NCI-H524 (cell line): ENCODE measurements at regions not wholly inside any gene's neighbourhood (a gene's known extent, or its start where the extent isn't known, plus 50 kb on each side); places are given as distances from the start of the nearest gene placed in this dataset.
"Not testable (repeated sequence)": the region's sequence is repeated elsewhere in the genome, so short reads cannot be mapped to it uniquely, and the experiment has no call there.

Experiments
- DNase-seq, 2 experiments: peaks; one replicate each; lab custom pipeline; 2025; lab: John Stamatoyannopoulos, UW

DNA sequence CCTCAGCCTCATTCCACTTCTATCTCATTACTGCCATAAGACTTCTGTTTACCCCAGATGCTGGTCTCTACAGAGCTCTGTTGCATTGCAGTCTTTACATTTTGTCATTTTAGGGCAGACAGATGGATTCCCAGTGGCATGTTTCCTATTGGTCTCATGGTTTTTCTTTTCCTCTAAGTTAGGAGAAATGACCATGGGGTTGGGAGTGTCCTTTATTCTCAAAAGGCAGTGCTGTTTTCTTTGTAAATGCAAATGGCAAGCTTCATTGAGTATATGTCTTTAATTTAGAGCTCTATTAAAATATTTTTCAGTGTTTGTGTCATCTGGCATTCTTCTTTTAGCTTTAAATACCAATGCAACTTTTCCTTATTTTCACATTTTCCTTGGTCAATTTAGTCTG lies 57.0 kb downstream of the MSTN start:
- DNase-seq, result no peak

DNA sequence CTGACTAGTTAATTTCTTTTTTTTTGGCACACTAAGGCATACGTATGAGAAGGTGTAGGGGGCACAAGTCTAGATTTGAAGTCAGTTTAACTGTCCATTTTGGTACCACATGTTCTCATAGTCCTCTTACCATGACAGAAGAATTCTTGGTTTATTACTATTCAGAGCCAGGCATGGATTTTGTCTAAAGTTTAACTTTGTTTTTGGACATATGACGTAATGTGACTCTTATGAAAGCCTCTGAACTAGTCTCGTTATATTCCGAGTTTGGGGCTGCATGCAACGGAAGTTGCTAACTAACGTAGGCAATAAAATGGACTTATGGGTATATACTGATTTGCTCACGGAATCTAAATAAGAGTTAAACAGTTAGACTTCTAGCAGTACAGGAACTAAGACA lies 62.9 kb downstream of the MSTN start:
- no peak for DNase-seq

DNA sequence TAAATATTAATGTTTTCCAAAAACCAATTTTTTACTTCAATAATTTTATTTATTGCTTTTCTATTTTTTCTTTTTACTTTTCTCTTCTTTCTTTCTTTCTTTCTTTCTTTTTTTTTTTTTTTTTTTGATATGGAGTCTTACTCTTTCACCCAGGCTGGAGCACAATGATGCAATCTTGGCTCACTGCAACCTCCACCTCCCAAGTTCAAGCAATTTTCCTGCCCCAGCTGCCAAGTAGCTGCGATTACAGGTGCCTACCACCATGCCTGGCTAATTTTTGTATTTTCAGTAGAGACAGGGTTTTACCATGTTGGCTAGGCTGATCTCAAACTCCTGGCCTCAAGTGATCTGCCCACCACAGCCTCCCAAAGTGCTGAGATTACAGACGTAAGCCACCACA lies 63.9 kb downstream of the MSTN start:
- DNase-seq, result not testable (repeated sequence)

DNA sequence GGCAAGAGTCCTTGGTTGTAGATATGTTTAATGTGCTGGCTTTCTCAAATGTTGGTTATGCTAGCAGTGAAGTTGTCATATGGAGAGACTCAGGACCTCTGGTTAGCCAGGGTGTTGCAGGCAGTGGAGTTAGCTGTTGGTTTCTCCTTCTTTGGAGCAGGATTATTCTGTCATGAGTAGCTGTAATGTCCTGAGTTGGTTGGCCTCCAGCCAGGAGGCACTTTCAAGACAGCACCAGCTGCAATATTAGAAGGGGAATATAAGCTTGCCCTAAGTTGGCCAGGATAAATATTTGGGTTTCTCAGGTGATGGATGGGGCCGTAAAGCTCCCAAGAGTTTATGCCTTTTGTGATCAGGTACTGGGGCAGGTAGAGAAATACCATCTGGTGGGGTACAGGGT lies 65.5 kb downstream of the MSTN start:
- no peak for DNase-seq

DNA sequence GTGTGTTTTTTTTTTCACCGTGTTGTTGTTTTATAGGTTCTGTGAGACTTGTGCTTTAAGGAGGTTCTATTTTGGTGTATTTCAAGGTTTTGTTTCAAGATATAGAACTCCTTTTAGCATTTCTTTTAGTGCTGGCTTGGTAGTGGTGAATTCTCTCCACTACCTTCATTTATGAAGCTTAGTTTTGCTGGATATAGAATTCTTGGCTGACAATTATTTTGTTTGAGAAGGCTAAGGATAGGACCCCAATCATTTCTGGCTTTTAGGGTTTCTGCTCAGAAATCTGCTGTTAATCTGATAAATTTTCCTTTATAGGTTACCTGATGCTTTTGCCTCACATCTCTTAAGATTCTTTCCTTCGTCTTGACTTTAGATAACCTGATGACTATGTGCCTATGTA lies 66.8 kb downstream of the MSTN start:
- DNase-seq, result no peak

DNA sequence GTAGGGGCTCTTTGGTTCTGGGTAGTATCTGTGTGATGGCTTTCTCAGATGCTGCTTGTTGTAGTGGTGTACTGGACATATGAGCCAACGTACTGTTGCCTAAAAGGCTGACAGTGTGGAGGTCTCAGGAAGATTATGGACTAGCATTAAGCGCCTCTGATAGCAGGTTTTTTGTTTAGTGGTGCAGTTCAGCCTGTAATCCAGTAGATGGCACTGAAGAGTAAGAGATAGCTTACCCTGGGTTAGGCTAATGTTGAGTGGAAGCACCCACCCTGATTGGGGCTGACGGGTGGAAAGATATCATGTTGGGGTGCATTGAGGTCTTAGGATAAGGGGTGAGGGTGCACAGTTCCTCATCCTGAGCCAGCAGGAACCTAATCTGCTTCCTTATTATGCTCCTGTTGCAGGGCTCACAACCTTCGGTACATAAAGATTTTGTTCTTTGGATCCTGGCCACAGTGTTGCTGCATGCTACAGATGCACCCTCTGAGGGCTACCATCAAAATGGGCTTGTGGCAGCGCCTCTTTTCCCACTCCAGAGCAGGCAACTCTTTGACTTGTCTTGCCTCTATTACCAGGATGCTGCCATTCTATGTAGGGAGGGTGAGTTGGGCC lies 79.6 kb downstream of the MSTN start:
- DNase-seq, result peak in 1 of 2 experiments; percentile 17

DNA sequence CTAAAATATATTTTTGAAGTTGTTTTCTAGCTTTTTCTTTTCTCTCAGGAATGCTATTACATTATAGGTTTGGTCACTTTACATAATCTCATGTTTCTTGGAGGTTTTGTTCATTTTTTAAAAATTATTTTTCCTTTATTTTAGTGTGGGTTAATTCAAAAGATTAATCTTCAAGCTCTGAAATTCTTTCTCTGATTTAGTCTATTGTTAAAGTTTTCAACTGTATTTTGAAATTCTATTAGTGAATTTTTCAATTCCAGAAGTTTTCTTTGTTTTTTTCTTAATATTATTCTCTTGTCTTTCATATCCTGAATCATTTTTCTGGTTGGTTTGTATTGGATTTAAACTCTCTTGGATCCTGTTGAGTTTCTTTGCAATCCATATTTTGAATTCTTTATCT lies 80.4 kb downstream of the MSTN start:
- DNase-seq, result no peak

DNA sequence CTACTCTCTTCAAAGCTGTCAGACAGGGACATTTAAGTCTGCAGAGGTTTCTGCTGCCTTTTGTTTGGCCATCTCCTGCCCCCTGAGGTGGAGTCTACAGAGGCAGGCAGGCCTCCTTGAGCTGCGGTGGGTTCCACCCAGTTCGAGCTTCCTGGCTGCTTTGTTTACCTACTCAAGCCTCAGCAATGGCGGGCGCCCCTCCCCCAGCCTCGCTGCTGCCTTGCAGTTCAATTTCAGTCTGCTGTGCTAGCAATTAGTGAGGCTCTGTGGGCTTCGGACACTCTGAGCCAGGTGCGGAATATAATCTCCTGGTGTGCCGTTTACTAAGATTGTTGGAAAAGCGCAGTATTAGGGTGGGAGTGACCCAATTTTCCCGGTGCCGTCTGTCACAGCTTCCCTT lies 86.0 kb downstream of the MSTN start:
- DNase-seq, result not testable (repeated sequence)

DNA sequence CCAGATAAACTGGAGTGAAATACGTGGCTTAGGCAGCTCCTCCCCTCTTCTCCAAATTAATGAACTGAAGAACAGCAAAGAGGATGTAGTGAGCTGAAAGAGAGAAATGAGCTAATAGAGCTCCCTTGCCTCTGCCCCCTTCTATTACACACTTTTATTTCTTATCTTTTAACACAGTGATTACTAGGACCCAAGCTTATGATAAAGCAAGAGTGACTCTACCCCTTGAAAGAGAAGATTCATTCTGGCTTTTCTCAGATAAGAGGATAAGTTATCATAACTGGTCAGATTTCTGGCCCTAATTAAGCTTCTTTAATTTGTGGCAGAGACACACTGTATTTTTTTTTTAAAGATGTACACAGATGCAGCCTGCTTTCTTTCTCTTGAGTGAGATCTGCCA lies 102.2 kb downstream of the MSTN start:
- DNase-seq, result no peak

DNA sequence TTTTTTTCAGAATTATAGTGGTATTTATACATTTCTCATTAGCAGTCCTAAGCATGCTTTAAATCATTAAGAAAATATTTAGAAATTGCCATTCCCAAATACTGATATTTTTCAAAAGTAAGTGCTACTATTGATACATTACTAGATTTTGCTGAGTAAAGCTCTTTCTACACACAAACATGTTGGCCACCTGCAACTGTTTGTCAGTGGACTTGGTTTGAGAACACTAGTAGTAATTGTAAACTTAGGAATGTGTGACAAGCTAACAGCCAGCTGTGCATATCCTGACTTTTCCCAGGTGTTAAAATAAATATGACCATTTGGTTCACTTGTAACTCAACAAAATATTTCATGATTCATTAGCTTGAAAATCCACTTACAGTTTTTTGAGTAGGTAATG lies 103.1 kb downstream of the MSTN start:
- DNase-seq, result no peak

DNA sequence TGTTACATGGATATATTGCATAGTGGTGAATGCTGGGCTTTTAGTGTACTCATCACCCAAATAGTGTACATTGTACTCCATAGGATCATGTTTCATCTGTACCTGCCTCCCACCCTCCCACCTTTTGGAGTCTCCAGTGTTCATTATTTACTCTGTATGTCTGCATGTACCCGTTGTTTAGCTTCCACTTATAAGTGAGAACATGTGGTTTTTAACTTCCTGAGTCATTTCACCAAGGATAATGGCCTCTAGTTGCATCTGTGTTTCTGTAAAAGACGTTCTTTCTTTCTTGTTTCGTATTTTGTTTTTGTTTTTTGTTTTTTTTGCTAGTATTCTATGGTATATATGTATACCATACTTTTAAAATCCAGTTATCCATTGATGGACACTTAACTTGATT lies 107.5 kb downstream of the MSTN start:
- no peak for DNase-seq

DNA sequence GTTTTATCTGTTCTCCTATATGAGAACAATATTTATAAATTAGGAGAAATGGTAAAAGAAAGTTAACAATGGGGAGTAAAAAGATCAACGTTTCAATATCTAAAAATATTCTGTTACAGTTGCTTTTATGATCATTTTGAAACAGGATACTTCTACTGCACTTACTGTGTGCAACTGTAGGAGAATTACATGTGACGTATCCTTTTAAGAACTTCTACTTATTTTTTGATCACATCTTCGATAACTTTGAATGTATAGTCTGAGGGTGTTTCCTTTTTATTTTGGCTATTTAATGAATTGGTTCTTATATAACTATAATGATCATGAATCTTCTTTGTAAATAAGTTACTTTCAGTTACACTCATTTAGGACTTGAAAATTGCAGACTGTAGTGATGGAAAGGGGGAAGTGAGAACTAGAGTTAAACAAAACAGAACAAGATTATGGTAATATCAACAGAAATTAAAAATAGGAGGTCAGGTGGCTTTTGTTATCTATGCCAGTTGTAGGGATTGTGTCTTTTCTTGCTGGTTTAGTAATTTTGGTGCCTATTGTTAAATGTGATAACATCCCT lies 109.9 kb downstream of the MSTN start:
- no peak for DNase-seq

DNA sequence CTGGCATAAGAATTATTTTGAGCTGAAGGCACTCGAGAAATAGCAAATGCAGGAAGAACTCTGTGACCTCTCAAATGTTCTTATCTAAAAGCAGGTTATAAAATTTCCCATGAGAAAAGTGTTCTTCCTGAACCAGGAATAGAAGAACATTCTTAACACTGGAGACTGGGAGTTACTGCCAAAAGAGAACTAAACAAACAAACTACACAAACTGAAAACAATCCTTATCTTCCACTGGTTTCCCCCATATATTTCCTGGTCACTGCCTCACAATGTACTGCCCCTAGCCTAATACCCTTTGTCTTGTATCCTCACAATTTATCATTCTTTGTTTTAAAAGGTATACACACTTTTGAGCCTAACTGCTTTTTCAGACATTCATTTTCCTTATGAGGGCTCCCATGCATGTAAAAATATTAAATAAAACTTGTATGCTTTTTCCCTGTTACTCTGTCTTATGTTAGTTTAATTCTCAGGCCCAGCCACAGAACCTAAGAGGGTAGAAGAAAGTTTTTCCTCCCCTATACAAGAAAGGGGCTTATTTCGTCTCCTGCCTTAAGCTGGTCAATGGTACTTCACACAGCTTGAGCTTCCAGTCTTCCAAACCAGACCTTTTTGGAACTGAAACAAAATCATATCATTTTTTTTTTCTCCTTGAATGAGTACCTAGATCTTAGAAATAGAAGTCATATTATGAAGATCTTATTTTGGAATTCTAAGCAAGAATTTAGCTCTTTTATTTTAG lies 110.6 kb downstream of the MSTN start:
- DNase-seq, result no peak

DNA sequence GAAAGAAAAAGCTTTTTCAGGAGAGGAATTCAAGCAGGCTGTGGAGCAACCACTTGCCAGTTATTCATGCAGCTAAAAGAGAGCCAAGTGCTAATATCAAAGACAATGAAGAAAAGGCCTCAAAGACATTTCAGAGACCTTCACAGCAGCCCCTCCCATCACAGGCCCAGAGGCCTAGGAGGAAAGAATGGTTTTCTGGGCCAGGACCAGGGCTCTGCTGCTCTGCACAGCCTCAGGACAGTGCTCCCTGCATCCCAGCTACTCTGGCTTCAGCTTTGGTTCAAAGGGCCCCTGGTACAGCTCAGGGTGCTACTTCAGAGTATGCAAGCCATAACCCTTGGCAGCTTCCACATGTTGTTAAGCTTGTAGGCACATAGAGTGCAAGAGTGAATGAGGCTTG lies 119.5 kb downstream of the MSTN start:
- DNase-seq, result no peak

DNA sequence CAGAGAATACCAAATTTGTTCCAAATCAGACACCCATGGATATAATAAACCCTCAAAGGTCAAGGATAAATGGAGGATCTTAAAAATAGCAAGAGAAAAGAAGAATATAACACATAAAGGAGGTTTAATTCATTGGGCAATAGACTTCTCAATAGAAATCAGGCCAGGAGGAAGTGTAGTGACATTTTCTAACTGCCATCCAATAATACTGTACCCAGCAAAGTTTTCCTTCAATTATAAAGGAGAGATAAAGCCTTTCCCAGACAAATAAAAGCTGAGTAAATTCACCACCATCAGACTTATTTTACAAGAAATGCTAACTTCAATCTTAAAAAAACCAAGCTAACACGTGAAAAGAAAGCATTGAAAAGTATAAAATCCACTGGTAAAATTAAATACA lies 121.6 kb downstream of the MSTN start:
- no peak for DNase-seq

DNA sequence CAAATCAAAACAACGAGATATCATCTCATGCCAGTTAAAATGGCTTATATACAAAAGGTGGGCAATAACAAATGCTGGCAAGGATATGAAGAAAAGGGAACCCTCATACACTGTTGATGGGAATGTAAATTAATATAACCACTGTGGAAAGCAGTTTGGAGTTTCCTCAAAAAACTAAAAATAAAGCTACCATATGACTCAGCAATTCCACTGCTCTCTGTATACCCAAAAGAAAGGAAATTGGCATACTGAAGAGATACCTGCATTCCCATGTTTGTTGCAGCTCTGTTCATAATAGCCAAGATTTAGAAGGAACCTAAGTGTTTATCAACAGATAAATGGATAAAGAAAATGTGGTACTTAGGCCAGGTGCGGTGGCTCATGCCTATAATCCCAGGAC lies 124.8 kb downstream of the MSTN start:
- DNase-seq, result no peak

DNA sequence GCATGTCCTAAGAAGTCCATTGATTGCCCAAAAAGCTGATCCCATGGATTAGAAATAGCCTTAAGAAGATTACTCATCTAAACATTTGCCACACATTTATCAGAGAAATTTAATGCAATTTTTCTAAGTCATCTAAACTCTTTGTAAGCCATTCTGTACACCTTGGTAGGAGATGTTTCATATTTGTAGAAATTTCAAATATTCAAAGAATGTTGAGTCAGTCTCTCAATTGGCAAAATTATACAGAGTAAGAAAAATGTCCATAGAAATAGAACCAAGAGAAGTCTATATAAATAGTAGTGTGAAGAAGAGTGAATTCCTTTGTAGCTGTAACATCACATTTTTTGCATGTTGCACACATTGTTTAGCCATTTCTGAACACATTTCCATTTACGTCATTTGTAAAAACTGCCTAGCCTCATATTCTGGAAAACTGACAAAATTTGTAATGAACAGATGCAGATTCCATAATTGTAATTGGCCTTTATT lies 128.6 kb downstream of the MSTN start:
- no peak for DNase-seq

DNA sequence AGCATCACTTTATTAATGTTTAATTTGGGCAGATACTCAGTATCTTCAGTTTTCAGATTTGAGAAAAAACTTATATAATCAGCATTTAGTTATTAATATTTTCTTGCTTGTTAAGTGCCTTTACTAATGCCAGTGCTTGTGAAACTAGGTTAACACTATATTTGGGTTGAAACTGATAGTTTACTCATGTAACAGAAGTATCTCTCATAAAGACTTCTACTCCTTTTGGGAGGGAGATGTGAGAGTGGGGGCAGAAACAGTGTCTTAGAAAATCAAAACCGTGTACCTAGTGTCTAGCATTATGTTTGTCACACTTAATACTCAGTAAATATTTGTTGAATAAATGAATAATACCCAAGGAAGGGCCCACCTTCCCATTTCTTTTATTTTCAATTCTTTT lies 129.5 kb downstream of the MSTN start:
- DNase-seq, result no peak

DNA sequence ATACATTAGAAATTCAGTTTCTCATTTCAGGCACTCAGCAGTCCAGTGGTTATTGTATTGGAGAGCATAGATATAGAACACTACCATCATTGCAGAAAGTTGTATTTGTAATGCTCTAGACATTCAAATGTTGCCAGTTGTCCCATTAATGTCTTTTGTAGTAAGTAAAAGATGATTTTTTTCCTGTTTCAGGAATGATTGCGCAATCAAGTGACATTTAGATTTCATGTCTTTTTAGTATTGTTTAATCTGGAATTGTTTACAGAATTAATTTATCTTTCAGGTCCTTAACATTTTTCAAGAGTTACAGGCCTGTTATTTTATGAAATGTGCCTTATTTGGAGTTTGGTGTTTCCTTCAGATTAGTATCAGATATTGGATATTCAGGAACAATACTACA lies 134.7 kb downstream of the MSTN start:
- DNase-seq, result no peak
